Effector CD4-positive, alpha-beta T cell (primary cell): ENCODE measurements at regions not wholly inside any gene's neighbourhood (a gene's known extent, or its start where the extent isn't known, plus 50 kb on each side); places are given as distances from the start of the nearest gene placed in this dataset.

ENCODE experiments used
- DNase-seq: peaks from one replicate; pipeline ENCODE4 v3.0.0-alpha.2; 2020

DNA sequence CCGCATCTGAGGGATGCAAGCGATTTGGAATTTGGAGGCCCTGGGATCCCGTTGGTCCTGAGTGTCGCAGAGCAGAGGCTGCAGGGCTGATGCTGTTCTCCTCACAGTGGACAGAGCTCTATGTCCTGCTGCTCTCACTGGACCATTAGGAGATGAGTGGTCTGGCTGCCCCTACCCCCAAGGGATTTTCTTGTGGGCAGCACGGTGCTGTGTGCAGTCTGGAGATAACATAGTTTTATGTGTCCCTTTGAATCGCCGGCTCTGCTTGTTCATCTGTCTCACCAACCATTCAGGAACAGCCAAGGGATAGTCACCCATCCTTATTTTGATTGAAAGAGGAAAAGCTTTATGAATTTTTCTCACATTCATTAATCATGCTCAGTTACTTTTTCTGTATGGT, 49.9 kb downstream of the CHRM3 start:
- DNase-seq, result no peak

- DNase-seq, result no peak
These were observed 51.5 kb downstream of the CHRM3 start for GRCh38 chr1:239437822-239438221.

DNA sequence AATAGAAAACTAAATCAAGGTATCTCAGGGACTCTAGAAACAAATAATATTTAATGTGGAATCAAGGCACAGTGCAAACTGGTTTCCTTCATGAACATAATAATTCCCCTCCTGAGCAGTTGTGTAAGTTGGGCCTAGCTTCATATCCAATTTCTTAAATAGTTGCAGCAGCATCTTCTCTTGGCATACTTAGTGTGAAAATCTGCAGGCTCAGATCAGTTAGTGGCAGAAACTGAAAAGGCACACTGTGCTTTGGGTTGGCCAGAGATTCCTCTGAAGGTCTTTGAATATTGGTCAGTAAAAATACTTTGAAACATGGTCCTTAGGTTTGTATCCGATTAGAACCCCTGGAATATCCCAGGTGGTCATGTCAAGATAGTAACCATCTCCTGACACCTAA, 52.5 kb downstream of the CHRM3 start:
- DNase-seq, result no peak

DNA sequence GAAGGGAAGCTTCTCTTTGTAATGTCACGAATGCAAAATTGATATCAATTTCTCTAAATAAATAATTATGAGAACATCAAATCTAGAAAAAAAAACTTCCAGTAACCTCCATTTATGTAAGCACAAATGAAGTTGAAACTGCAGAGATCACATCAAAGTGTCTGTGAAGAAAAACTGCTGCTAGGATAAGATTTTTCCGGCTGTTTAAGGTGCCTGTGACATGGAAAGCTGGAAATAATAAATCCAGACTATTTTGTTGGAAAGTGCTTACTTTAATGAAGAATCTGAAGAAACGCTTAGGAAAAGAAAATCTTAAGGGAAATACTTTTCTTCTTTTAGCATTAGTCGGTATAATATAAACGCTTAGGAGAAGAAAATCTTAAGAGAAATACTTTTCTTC, 57.0 kb downstream of the CHRM3 start:
- no peak for DNase-seq

GRCh38 chr1:239446611-239447010, 60.2 kb downstream of the CHRM3 start:
- no peak for DNase-seq

DNA sequence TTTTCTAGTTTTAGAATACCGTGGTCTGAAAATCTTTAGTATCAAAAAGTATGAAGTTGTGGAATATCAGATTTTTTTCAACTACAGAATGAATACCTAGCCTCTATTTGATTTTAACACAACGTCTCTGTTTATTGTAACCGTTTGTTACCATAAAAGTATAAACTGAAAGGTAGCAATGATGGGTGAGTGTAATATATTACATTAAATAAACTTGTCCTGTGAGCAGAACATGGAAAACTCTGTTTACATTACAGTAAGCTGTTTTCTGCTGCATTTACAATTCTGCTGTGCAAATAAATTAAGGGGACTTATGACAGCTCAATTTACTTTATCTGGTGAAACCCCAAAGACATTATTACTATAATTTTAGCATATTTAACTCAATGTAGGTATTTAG, 62.5 kb downstream of the CHRM3 start:
- no peak for DNase-seq

GRCh38 chr1:239455743-239456142, 69.4 kb downstream of the CHRM3 start:
- no peak for DNase-seq

- DNase-seq, result no peak
These were observed 70.4 kb downstream of the CHRM3 start for GRCh38 chr1:239456788-239457187.

- no peak for DNase-seq
These were observed 71.2 kb downstream of the CHRM3 start for GRCh38 chr1:239457491-239458143.

DNA sequence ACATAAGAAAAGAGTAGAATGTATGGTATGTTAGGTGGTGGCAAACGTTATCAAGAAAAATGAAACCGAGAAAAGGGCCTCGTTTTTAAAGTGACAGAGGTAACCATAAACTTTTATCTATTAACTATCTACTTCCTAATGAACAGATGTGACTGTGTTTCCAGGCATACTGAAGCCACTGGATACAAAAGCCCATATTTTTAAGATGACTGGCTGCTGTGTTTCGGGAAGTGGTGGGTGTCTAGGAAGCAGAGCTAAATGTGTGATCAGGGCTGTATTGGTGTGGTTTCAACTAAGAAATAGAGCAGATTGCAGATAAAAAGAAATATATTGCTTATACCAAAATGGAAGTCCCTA, 71.8 kb downstream of the CHRM3 start:
- DNase-seq, result no peak

- no peak for DNase-seq
These were observed 81.4 kb downstream of the CHRM3 start for GRCh38 chr1:239467730-239468129.

DNA sequence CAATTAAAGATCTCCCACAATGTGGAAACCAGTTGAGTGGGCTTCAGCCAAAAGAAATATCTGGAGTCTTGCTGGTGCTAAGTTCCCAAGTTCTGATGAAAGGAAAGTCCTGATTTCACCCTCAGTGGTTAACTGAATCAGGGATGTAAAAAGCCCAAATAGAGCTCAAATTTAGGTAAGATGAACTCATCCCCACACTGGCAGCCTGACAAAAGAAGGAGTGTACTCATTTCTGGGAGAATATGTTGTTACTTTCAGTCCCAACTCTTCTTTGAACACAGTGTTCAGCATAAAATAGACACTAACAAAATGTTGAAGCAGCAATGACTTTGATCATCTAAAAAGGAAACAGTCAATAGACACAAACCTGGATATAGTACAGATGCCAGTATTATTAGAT, 91.7 kb downstream of the CHRM3 start:
- DNase-seq, result no peak

DNA sequence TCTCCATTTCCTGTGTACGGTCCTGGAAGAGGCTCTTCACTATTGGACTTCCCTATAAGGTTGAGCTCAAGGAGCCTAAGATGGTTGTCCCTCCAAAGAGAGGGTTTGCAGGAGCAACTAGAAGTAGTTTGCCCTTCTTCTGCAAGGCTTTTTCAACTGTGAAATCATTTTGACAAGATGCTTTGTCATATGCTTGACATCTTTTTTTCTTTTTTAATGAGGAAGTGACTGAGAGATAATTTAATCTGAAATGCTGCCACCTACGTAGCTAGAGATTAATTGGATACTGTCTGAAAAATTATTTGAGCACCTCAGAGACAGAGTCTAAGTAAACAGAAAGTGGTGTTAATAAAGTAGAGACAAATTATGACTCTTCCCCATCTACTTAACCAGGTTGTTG, 97.0 kb downstream of the CHRM3 start:
- no peak for DNase-seq

GRCh38 chr1:239493811-239494414, 107.5 kb downstream of the CHRM3 start:
- DNase-seq, result no peak

GRCh38 chr1:239505094-239505493, 118.7 kb downstream of the CHRM3 start:
- no peak for DNase-seq

DNA sequence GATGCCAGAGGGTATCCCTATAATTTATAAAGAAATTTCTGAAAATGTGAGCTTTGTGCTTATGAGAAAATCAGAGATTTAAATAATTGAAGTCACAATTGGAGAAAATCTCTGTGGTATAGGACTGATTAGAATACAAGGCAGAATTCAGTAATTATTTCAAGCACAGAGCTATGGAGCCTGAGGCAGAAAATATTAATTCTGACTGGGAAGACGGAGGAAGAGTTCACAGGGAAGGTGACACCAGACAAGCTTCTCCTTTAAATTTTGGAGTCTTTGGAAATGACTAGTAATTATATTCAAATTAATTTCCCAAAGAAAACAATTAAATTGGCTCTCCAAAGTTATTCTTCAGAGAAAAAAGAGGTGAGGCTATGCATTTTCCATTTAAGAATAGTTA, 121.5 kb downstream of the CHRM3 start:
- DNase-seq, result no peak

GRCh38 chr1:239511875-239512274, 125.5 kb downstream of the CHRM3 start:
- no peak for DNase-seq

DNA sequence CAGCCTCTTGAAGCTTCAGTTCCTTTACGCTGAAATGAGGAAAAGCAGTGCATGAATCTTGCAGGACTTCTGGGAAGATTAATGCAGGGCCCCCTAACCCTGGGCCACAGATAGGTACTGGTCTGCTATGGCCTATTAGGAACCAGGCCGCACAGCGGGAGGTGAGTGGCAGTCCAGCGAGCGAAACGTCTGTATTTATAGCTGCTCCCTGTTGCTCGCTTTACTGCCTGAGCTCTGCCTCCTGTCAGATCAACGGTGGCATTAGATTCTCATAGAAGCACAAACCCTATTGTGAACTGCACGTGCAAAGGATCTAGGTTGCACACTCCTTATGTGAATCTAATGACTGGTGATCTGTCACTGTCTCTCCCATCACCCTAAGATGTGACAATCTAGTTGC, 130.2 kb downstream of the CHRM3 start:
- DNase-seq, result no peak

- DNase-seq, result no peak
These were observed 140.0 kb downstream of the CHRM3 start for GRCh38 chr1:239526391-239526790.

DNA sequence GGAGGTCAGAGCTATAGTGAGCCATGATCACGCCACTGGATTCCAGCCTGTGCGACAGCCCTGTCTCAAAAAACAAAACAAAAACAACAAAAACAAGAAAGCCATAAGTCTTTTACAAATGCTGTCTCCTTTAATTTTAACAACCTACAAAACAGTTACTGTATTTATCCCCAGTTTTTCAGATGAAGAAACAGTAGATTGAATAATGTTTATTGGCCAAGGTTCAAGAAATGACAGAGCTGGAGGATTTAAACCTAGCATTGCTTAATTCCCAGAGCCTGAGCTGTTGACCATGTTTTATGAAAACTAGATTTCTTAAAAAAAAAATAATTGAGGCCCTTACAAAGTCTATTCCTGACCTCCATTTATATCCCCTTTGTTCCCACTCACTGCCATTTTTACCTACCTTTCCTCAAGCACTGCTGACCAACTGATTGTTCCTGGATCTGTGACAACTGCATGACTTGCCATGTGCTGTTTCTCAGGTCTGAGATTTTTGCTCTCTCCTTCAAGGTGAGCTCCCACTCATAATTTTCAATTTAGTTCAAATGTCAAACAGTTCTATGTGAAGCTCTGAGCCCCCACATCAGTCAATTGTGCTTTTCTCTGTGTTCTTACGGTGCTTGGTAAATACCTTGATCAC, 140.8 kb downstream of the CHRM3 start:
- DNase-seq, result no peak

DNA sequence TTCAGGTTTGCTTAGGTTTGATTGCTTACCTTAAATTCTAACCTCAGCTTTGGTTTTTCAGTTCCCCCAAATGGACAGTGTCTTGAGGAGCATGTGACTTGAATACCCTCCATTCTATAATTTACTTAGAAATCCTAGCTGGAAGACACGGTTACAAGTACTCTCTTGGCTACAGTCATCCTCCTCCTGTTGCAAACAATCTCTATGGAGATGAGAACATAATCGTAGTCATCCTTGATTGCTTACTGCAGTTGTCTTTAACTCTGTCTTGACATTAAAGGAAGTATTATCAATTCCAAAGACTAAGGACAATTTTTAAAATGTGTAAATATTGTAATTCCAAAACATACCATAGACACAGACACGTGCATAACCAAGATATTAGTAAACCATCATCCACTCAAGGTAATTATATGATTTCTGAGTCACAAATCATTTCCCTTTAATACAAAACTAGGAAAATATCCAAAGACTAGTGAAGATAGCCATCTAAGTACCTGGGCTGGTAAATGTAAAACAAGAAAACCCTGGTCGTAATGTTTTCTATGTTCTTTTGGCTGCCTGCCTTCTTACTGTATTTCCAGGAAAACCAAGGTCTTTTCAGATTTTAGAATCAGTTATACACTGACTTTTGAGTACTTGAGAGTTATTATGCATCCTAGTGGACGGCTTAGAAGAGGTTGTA, 149.9 kb downstream of the CHRM3 start:
- no peak for DNase-seq

DNA sequence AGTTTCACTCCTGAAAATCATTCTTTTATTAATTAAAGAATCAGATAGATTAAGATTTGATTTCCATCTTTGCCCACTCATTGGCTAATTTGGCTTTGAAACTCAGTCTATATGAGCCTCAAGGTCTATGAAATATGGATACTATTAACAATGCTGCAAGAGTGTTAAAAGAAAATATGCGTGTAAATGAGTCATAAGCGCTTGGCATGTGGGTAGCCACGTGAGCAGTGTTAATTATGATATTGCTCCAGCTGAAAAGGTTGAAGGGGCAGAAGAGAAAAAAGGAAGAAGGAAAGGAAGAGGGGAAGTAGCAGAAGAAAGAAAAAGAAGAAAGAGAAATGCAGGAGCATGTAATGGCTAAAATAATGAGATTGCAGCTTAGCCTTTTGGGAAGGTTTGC, 151.4 kb downstream of the CHRM3 start:
- DNase-seq, result no peak

DNA sequence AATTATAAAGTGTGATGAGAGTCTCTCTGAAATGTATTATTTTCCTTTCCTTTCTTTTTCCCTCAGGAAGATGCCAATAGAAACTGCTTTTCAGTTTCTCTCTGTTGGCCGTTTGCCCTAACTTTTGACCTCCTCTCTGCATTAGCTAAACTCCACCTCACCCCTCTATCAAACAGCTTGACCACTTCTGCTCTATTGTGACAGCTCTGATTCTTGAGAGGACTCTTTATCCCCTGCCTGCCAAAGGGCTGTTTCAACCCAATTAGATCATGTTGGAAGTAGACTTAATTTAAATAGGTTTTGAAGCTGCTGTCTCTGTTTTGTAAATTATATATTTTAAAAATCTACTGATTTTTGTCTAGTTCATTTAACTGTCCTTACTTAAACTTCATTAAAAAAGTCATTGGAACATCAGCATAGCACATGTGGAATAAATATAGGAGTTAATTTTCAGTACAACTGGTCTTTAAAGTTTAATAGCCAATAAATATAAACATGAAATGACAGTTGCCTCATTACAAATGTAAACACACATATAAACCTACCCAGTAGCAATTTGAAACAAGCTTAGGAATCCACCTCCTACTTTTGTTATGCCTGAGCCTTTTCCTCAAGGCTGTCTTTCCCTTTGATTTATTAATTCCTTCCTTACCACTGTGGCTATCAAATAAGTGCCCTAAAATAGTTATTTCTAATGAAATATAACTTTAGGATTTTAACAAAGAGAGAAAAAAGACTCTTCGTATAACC, 152.0 kb downstream of the CHRM3 start:
- no peak for DNase-seq
